GM23338 (cell line): ENCODE measurements at regions not wholly inside any gene's neighbourhood (a gene's known extent, or its start where the extent isn't known, plus 50 kb on each side); places are given as distances from the start of the nearest gene placed in this dataset.

Experiments used
- ATAC-seq: fragments of 200-7000 bp; cut with Tn5 transposase; 3 replicates; pipeline ENCODE4 v1.9.1; 2020
- DNase-seq: peaks from one replicate; pipeline ENCODE4 v3.0.0-alpha.2; 2015; ENCODE audit warnings: low spot score
- H2AFZ ChIP-seq: fragments of 200-600 bp; sonication (generic); 2 replicates; pipeline ENCODE4 v1.8.0; 2016; ENCODE audit warnings: antibody characterized with exemption, mild to moderate bottlenecking, moderate library complexity
- H3F3A ChIP-seq: fragments of 200-600 bp; sonication (generic); replicated peaks from 2 replicates; pipeline ENCODE4 v1.8.0; 2017; ENCODE audit warnings: antibody characterized with exemption, mixed run types, low read depth
- H3K27ac ChIP-seq: fragments of 200-600 bp; sonication (generic); 2 replicates; pipeline ENCODE4 v1.6.1; 2016; ENCODE audit warnings: low read depth
- H3K27me3 ChIP-seq: fragments of 200-600 bp; sonication (generic); 2 replicates; pipeline ENCODE4 v1.8.0; 2016; ENCODE audit warnings: mild to moderate bottlenecking, mixed run types, moderate library complexity; ENCODE audit not compliant: insufficient read depth
- H3K36me3 ChIP-seq: fragments of 200-600 bp; sonication (generic); 2 replicates; pipeline ENCODE4 v1.8.0; 2016; ENCODE audit warnings: mild to moderate bottlenecking; ENCODE audit not compliant: insufficient read depth
- H3K4me1 ChIP-seq: fragments of 200-600 bp; sonication (generic); 2 replicates; pipeline ENCODE4 v1.8.0; 2016; ENCODE audit warnings: mild to moderate bottlenecking, moderate library complexity; ENCODE audit not compliant: insufficient read depth
- H3K4me2 ChIP-seq: fragments of 200-600 bp; sonication (generic); 2 replicates; pipeline ENCODE4 v1.7.1; 2017; ENCODE audit warnings: mixed run types
- H3K4me3 ChIP-seq: fragments of 200-600 bp; sonication (generic); 2 replicates; pipeline ENCODE4 v1.6.1; 2016; ENCODE audit warnings: mixed run types
- H3K79me2 ChIP-seq: fragments of 200-600 bp; sonication (generic); replicated peaks from 2 replicates; pipeline ENCODE4 v1.8.0; 2017; ENCODE audit warnings: mild to moderate bottlenecking; ENCODE audit not compliant: insufficient read depth
- H3K9me2 ChIP-seq: fragments of 200-600 bp; sonication (generic); 2 replicates; pipeline ENCODE4 v1.8.0; 2017; ENCODE audit not compliant: insufficient read depth
- H4K20me1 ChIP-seq: fragments of 200-600 bp; sonication (generic); replicated peaks from 2 replicates; pipeline ENCODE4 v1.8.0; 2017; ENCODE audit warnings: mild to moderate bottlenecking; ENCODE audit not compliant: insufficient read depth
- H3K27ac Mint-ChIP-seq: 2 replicates; pipeline ENCODE4 v1.8.0; 2020; ENCODE audit warnings: inconsistent platforms, mild to moderate bottlenecking, moderate library complexity, mixed read lengths
- H3K27me3 Mint-ChIP-seq: 3 replicates; pipeline ENCODE4 v1.8.0; 2022; ENCODE audit warnings: low read depth, mild to moderate bottlenecking, moderate library complexity, mixed read lengths, inconsistent platforms; ENCODE audit not compliant: insufficient read depth, poor library complexity
- H3K36me3 Mint-ChIP-seq: 3 replicates; pipeline ENCODE4 v1.8.0; 2021; ENCODE audit warnings: low read depth, mild to moderate bottlenecking, inconsistent platforms, moderate library complexity, mixed read lengths
- H3K4me1 Mint-ChIP-seq: 3 replicates; pipeline ENCODE4 v1.8.0; 2020; ENCODE audit warnings: mild to moderate bottlenecking, inconsistent platforms, mixed read lengths
- H3K4me3 Mint-ChIP-seq: 3 replicates; pipeline ENCODE4 v1.8.0; 2021; ENCODE audit warnings: moderate library complexity, mild to moderate bottlenecking, inconsistent platforms, mixed read lengths
- H3K9me3 Mint-ChIP-seq: 3 replicates; pipeline ENCODE4 v1.8.0; 2020; ENCODE audit warnings: moderate library complexity, mild to moderate bottlenecking, inconsistent platforms, mixed read lengths
- CREB1 ChIP-seq: fragments of 250-450 bp; sonication (Bioruptor Pico); IDR thresholded peaks from 2 replicates; pipeline ENCODE4 v1.5.0; 2020; ENCODE audit warnings: low read depth, mild to moderate bottlenecking, moderate library complexity
- CTCF ChIP-seq, 2 experiments: fragments of 200-600 bp in 1 of 2; sonication (generic) in 1 of 2; conservative IDR thresholded peaks; 2 replicates each; pipeline versions ENCODE4 v1.5.1 to v1.6.1; 2016 to 2017; ENCODE audit warnings: antibody characterized with exemption in 2 of 2, low read depth in 2 of 2, mild to moderate bottlenecking in 2 of 2, moderate library complexity in 1 of 2
- ETS1 ChIP-seq: IDR thresholded peaks from 2 replicates; pipeline ENCODE4 v1.6.1; 2016; ENCODE audit warnings: antibody characterized with exemption
- EZH2 ChIP-seq: fragments of 200-600 bp; sonication (generic); IDR thresholded peaks from one replicate; pipeline ENCODE4 v1.8.0; 2017; ENCODE audit warnings: antibody characterized with exemption, mild to moderate bottlenecking, low read depth; ENCODE audit not compliant: unreplicated experiment
- EZH2phosphoT487 ChIP-seq: fragments of 200-600 bp; sonication (generic); IDR thresholded peaks from one replicate; pipeline ENCODE4 v1.8.1; 2018; ENCODE audit warnings: antibody characterized with exemption; ENCODE audit not compliant: unreplicated experiment
- JUNB ChIP-seq: IDR thresholded peaks from one replicate; pipeline ENCODE4 v1.6.1; 2016; ENCODE audit warnings: antibody characterized with exemption; ENCODE audit not compliant: unreplicated experiment
- NANOG ChIP-seq: IDR thresholded peaks from 2 replicates; pipeline ENCODE4 v1.6.1; 2016; ENCODE audit warnings: antibody characterized with exemption, borderline replicate concordance
- POLR2AphosphoS5 ChIP-seq: IDR thresholded peaks from 2 replicates; pipeline ENCODE4 v1.6.1; 2016; ENCODE audit warnings: antibody characterized with exemption, low read depth
- STAT1 ChIP-seq: IDR thresholded peaks from one replicate; pipeline ENCODE4 v1.6.1; 2016; ENCODE audit warnings: antibody characterized with exemption; ENCODE audit not compliant: unreplicated experiment
- ZNF114 ChIP-seq: fragments of 250-450 bp; sonication (Bioruptor Pico); IDR thresholded peaks from 2 replicates; pipeline ENCODE4 v1.5.0; 2020; ENCODE audit warnings: mild to moderate bottlenecking, moderate library complexity
- ZNF331 ChIP-seq: fragments of 250-450 bp; sonication (Bioruptor Pico); IDR thresholded peaks from 2 replicates; pipeline ENCODE4 v1.5.0; 2020; ENCODE audit warnings: low read depth, mild to moderate bottlenecking, moderate library complexity
- TF ChIP-seq, protein P1 (sequence below): fragments of 250-450 bp; sonication (Bioruptor Pico); IDR thresholded peaks from 2 replicates; pipeline ENCODE4 v1.5.0; 2020; ENCODE audit warnings: mild to moderate bottlenecking, moderate library complexity
- TF ChIP-seq, protein P2 (sequence below): IDR thresholded peaks from one replicate; pipeline ENCODE4 v1.6.1; 2018; ENCODE audit warnings: antibody characterized with exemption; ENCODE audit not compliant: unreplicated experiment

GRCh38 chr2:57544624-57545023 lies 502.0 kb upstream of the VRK2 start:
- no peaks in the 10 kb centered on the region for H3K36me3 Mint-ChIP-seq
- H3K4me3 ChIP-seq, result no peak overlapping the region
- no peak overlapping the region for H3K4me2 ChIP-seq
- no peaks in the 10 kb centered on the region for H3K36me3 ChIP-seq
- no peak overlapping the region for H3K27ac ChIP-seq
- no peaks in the 10 kb centered on the region for H3K9me3 Mint-ChIP-seq
- TF ChIP-seq ETS1, result no peak
- no peak for TF ChIP-seq CREB1 (CRISPR knock-in tag)
- no peak for TF ChIP-seq POLR2AphosphoS5
- TF ChIP-seq STAT1, result no peak
- TF ChIP-seq EZH2, result no peak
- TF ChIP-seq, protein P1, sequence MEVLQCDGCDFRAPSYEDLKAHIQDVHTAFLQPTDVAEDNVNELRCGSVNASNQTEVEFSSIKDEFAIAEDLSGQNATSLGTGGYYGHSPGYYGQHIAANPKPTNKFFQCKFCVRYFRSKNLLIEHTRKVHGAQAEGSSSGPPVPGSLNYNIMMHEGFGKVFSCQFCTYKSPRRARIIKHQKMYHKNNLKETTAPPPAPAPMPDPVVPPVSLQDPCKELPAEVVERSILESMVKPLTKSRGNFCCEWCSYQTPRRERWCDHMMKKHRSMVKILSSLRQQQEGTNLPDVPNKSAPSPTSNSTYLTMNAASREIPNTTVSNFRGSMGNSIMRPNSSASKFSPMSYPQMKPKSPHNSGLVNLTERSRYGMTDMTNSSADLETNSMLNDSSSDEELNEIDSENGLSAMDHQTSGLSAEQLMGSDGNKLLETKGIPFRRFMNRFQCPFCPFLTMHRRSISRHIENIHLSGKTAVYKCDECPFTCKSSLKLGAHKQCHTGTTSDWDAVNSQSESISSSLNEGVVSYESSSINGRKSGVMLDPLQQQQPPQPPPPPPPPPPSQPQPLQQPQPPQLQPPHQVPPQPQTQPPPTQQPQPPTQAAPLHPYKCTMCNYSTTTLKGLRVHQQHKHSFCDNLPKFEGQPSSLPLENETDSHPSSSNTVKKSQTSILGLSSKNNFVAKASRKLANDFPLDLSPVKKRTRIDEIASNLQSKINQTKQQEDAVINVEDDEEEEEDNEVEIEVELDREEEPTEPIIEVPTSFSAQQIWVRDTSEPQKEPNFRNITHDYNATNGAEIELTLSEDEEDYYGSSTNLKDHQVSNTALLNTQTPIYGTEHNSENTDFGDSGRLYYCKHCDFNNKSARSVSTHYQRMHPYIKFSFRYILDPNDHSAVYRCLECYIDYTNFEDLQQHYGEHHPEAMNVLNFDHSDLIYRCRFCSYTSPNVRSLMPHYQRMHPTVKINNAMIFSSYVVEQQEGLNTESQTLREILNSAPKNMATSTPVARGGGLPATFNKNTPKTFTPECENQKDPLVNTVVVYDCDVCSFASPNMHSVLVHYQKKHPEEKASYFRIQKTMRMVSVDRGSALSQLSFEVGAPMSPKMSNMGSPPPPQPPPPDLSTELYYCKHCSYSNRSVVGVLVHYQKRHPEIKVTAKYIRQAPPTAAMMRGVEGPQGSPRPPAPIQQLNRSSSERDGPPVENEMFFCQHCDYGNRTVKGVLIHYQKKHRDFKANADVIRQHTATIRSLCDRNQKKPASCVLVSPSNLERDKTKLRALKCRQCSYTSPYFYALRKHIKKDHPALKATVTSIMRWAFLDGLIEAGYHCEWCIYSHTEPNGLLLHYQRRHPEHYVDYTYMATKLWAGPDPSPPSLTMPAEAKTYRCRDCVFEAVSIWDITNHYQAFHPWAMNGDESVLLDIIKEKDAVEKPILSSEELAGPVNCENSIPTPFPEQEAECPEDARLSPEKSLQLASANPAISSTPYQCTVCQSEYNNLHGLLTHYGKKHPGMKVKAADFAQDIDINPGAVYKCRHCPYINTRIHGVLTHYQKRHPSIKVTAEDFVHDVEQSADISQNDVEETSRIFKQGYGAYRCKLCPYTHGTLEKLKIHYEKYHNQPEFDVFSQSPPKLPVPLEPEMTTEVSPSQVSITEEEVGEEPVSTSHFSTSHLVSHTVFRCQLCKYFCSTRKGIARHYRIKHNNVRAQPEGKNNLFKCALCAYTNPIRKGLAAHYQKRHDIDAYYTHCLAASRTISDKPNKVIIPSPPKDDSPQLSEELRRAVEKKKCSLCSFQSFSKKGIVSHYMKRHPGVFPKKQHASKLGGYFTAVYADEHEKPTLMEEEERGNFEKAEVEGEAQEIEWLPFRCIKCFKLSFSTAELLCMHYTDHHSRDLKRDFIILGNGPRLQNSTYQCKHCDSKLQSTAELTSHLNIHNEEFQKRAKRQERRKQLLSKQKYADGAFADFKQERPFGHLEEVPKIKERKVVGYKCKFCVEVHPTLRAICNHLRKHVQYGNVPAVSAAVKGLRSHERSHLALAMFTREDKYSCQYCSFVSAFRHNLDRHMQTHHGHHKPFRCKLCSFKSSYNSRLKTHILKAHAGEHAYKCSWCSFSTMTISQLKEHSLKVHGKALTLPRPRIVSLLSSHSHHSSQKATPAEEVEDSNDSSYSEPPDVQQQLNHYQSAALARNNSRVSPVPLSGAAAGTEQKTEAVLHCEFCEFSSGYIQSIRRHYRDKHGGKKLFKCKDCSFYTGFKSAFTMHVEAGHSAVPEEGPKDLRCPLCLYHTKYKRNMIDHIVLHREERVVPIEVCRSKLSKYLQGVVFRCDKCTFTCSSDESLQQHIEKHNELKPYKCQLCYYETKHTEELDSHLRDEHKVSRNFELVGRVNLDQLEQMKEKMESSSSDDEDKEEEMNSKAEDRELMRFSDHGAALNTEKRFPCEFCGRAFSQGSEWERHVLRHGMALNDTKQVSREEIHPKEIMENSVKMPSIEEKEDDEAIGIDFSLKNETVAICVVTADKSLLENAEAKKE (CRISPR knock-in tag), result no peak
- no peak for TF ChIP-seq NANOG
- no peak for TF ChIP-seq JUNB
- no peak for TF ChIP-seq EZH2phosphoT487
- TF ChIP-seq, protein P2, sequence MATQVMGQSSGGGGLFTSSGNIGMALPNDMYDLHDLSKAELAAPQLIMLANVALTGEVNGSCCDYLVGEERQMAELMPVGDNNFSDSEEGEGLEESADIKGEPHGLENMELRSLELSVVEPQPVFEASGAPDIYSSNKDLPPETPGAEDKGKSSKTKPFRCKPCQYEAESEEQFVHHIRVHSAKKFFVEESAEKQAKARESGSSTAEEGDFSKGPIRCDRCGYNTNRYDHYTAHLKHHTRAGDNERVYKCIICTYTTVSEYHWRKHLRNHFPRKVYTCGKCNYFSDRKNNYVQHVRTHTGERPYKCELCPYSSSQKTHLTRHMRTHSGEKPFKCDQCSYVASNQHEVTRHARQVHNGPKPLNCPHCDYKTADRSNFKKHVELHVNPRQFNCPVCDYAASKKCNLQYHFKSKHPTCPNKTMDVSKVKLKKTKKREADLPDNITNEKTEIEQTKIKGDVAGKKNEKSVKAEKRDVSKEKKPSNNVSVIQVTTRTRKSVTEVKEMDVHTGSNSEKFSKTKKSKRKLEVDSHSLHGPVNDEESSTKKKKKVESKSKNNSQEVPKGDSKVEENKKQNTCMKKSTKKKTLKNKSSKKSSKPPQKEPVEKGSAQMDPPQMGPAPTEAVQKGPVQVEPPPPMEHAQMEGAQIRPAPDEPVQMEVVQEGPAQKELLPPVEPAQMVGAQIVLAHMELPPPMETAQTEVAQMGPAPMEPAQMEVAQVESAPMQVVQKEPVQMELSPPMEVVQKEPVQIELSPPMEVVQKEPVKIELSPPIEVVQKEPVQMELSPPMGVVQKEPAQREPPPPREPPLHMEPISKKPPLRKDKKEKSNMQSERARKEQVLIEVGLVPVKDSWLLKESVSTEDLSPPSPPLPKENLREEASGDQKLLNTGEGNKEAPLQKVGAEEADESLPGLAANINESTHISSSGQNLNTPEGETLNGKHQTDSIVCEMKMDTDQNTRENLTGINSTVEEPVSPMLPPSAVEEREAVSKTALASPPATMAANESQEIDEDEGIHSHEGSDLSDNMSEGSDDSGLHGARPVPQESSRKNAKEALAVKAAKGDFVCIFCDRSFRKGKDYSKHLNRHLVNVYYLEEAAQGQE, result no peak
- no peak for TF ChIP-seq ZNF114 (CRISPR knock-in tag)
- TF ChIP-seq CTCF (conservative IDR thresholded peaks at IDR 0.05; ENCODE audit: low read depth in 2 of 2), result no peak
- TF ChIP-seq ZNF331 (CRISPR knock-in tag), result no peak
- peaks cover 13% of the 10 kb centered on the region for H3K4me1 Mint-ChIP-seq
- no peak overlapping the region for H3K4me3 Mint-ChIP-seq
- no peaks in the 10 kb centered on the region for H3K79me2 ChIP-seq
- H3K9me2 ChIP-seq, result no peaks in the 10 kb centered on the region
- H4K20me1 ChIP-seq, result no peaks in the 10 kb centered on the region
- H3K27ac Mint-ChIP-seq, result no peak overlapping the region
- no peaks in the 10 kb centered on the region for H3K4me1 ChIP-seq
- peaks cover 3% of the 10 kb centered on the region for H3K27me3 Mint-ChIP-seq
- H3K27me3 ChIP-seq, result no peaks in the 10 kb centered on the region
- ATAC-seq, result no peak
- no peaks in the 10 kb centered on the region for H3F3A ChIP-seq
- no peak for DNase-seq
- no peak overlapping the region for H2AFZ ChIP-seq
